K562 (cell line): ENCODE measurements at regions not wholly inside any gene's neighbourhood (a gene's known extent, or its start where the extent isn't known, plus 50 kb on each side); places are given as distances from the start of the nearest gene placed in this dataset.

Experiments
- HMG20B ChIP-seq: fragments of 250-450 bp; sonication (Bioruptor Pico); IDR thresholded peaks from 2 replicates; pipeline ENCODE4 v1.5.0; 2021; ENCODE audit warnings: mild to moderate bottlenecking
- HSF4 ChIP-seq: fragments of 250-450 bp; sonication (Bioruptor Pico); IDR thresholded peaks from 2 replicates; pipeline ENCODE4 v2.1.2; 2022; ENCODE audit warnings: mild to moderate bottlenecking, moderate library complexity, borderline replicate concordance
- KAT7 ChIP-seq: sonication (generic); formaldehyde crosslinking; IDR thresholded peaks from 2 replicates; pipeline ENCODE4 v1.8.0; 2022; ENCODE audit warnings: missing genetic modification reagents, mild to moderate bottlenecking, borderline replicate concordance
- MED1 ChIP-seq: sonication (generic); formaldehyde crosslinking; IDR thresholded peaks from 2 replicates; pipeline ENCODE4 v1.8.1; 2023; ENCODE audit warnings: missing genetic modification reagents, borderline replicate concordance
- SAFB ChIP-seq: fragments of 200-400 bp; formaldehyde crosslinking; IDR thresholded peaks from 2 replicates; pipeline ENCODE4 v1.6.1; 2017; ENCODE audit warnings: low read depth, low read length, borderline replicate concordance
- SMARCA4 ChIP-seq: fragments of 450-650 bp; IDR thresholded peaks from 2 replicates; pipeline ENCODE4 v1.6.1; 2016
- SRSF3 ChIP-seq: fragments of 200-400 bp; formaldehyde crosslinking; IDR thresholded peaks from 2 replicates; pipeline ENCODE4 v1.6.1; 2016; ENCODE audit warnings: mild to moderate bottlenecking, low read length, moderate library complexity; ENCODE audit not compliant: insufficient read depth
- TSC22D4 ChIP-seq: fragments of 450-650 bp; IDR thresholded peaks from 2 replicates; pipeline ENCODE4 v1.6.1; 2016; ENCODE audit warnings: missing genetic modification characterization, missing biosample characterization, control low read depth
- ZBTB1 ChIP-seq: sonication (generic); formaldehyde crosslinking; IDR thresholded peaks from 2 replicates; pipeline ENCODE4 v1.8.1; 2023; ENCODE audit warnings: missing genetic modification reagents, low read depth, mild to moderate bottlenecking, borderline replicate concordance
- ZNF589 ChIP-seq: fragments of 200-800 bp; sonication (Bioruptor generic); IDR thresholded peaks from 2 replicates; pipeline ENCODE4 v1.6.1; 2016; ENCODE audit warnings: low read depth, missing genetic modification characterization, missing compliant biosample characterization
- TF ChIP-seq, protein P1 (sequence below): fragments of 450-650 bp; IDR thresholded peaks from 2 replicates; pipeline ENCODE4 v1.6.1; 2016; ENCODE audit warnings: mild to moderate bottlenecking
- TF ChIP-seq, protein P2 (sequence below): fragments of 250-450 bp; sonication (Bioruptor Pico); IDR thresholded peaks from 2 replicates; pipeline ENCODE4 v1.4.0; 2020; ENCODE audit warnings: mild to moderate bottlenecking, moderate library complexity
- TF ChIP-seq, protein P3 (sequence below), 2 experiments: fragments of 450-650 bp in 1 of 2; sonication (generic) in 1 of 2; formaldehyde crosslinking in 1 of 2; IDR thresholded peaks in 1 of 2; conservative IDR thresholded peaks in 1 of 2; 2 replicates each; pipeline versions ENCODE4 v1.6.1 to v1.8.1; 2016 to 2023; ENCODE audit warnings: mild to moderate bottlenecking in 2 of 2, moderate library complexity in 2 of 2, inconsistent platforms in 1 of 2, missing genetic modification reagents in 1 of 2
- TF ChIP-seq, protein P4 (sequence below), 2 experiments: IDR thresholded peaks; 2 replicates each; pipeline ENCODE4 v1.6.1; 2012; ENCODE audit warnings: improper control_type of control experiment in 2 of 2, low read depth in 2 of 2, low read length in 2 of 2, borderline replicate concordance in 1 of 2
- TF ChIP-seq, protein P5 (sequence below): sonication (generic); formaldehyde crosslinking; IDR thresholded peaks from 2 replicates; pipeline ENCODE4 v1.5.0; 2020; ENCODE audit warnings: missing genetic modification reagents
- TF ChIP-seq, protein P6 (sequence below): fragments of 250-450 bp; sonication (Bioruptor Pico); IDR thresholded peaks from 2 replicates; pipeline ENCODE4 v1.9.0; 2021; ENCODE audit warnings: mild to moderate bottlenecking, inconsistent platforms

DNA sequence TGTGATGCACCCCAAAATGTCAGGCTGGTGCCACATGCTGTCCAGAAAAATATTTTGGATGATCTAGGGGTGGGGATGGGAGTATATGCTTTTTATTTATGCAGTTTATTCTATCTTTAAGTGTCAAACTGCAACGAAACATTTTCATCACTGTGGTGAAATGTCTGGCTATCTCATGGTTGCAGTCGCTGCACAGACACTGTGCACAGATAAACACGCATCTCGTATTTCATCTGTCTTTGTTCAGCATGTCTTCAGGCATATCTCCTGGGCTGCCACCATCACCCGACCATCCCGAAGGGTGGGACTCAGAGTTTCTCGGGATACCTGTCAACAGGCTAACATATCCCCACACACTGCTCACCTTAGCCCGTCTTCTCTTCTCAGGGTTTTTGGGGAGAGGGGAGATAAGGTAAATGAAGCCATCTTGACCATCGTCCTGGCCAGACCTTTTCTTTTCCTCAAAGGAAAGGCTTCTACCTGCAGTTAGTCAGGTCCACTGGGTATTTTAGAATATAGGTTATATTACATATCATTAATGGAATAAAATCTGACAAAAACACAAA is 80.7 kb upstream of the NABP1 start (continued):
- TF ChIP-seq, protein P1, sequence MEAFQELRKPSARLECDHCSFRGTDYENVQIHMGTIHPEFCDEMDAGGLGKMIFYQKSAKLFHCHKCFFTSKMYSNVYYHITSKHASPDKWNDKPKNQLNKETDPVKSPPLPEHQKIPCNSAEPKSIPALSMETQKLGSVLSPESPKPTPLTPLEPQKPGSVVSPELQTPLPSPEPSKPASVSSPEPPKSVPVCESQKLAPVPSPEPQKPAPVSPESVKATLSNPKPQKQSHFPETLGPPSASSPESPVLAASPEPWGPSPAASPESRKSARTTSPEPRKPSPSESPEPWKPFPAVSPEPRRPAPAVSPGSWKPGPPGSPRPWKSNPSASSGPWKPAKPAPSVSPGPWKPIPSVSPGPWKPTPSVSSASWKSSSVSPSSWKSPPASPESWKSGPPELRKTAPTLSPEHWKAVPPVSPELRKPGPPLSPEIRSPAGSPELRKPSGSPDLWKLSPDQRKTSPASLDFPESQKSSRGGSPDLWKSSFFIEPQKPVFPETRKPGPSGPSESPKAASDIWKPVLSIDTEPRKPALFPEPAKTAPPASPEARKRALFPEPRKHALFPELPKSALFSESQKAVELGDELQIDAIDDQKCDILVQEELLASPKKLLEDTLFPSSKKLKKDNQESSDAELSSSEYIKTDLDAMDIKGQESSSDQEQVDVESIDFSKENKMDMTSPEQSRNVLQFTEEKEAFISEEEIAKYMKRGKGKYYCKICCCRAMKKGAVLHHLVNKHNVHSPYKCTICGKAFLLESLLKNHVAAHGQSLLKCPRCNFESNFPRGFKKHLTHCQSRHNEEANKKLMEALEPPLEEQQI: peak; percentile 88
- TF ChIP-seq ZBTB1 (no peak), SMARCA4 (peak; percentile 98), KAT7 (CRISPR knock-in tag) (no peak), HSF4 (CRISPR knock-in tag) (no peak), TSC22D4 (tag) (no peak), ZNF589 (no peak), MED1 (CRISPR knock-in tag) (no peak), HMG20B (CRISPR knock-in tag) (no peak), SRSF3 (no peak), SAFB (no peak)
- TF ChIP-seq, protein P2, sequence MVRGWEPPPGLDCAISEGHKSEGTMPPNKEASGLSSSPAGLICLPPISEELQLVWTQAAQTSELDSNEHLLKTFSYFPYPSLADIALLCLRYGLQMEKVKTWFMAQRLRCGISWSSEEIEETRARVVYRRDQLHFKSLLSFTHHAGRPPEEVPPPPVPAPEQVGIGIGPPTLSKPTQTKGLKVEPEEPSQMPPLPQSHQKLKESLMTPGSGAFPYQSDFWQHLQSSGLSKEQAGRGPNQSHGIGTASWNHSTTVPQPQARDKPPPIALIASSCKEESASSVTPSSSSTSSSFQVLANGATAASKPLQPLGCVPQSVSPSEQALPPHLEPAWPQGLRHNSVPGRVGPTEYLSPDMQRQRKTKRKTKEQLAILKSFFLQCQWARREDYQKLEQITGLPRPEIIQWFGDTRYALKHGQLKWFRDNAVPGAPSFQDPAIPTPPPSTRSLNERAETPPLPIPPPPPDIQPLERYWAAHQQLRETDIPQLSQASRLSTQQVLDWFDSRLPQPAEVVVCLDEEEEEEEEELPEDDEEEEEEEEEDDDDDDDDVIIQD: no peak
- TF ChIP-seq, protein P3, sequence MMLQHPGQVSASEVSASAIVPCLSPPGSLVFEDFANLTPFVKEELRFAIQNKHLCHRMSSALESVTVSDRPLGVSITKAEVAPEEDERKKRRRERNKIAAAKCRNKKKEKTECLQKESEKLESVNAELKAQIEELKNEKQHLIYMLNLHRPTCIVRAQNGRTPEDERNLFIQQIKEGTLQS (IDR thresholded peaks at IDR 0.05): peak; percentile 54; the same call in 1 of the 2 replicates
- TF ChIP-seq, protein P3 (CRISPR knock-in tag; conservative IDR thresholded peaks at IDR 0.05): no peak
- TF ChIP-seq, protein P4, sequence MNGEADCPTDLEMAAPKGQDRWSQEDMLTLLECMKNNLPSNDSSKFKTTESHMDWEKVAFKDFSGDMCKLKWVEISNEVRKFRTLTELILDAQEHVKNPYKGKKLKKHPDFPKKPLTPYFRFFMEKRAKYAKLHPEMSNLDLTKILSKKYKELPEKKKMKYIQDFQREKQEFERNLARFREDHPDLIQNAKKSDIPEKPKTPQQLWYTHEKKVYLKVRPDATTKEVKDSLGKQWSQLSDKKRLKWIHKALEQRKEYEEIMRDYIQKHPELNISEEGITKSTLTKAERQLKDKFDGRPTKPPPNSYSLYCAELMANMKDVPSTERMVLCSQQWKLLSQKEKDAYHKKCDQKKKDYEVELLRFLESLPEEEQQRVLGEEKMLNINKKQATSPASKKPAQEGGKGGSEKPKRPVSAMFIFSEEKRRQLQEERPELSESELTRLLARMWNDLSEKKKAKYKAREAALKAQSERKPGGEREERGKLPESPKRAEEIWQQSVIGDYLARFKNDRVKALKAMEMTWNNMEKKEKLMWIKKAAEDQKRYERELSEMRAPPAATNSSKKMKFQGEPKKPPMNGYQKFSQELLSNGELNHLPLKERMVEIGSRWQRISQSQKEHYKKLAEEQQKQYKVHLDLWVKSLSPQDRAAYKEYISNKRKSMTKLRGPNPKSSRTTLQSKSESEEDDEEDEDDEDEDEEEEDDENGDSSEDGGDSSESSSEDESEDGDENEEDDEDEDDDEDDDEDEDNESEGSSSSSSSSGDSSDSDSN (IDR thresholded peaks at IDR 0.05; ENCODE audit: borderline replicate concordance in 1 of 2, low read depth in 2 of 2, low read length in 2 of 2): no peak
- TF ChIP-seq, protein P5, sequence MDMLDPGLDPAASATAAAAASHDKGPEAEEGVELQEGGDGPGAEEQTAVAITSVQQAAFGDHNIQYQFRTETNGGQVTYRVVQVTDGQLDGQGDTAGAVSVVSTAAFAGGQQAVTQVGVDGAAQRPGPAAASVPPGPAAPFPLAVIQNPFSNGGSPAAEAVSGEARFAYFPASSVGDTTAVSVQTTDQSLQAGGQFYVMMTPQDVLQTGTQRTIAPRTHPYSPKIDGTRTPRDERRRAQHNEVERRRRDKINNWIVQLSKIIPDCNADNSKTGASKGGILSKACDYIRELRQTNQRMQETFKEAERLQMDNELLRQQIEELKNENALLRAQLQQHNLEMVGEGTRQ (CRISPR knock-in tag): no peak
- TF ChIP-seq, protein P6, sequence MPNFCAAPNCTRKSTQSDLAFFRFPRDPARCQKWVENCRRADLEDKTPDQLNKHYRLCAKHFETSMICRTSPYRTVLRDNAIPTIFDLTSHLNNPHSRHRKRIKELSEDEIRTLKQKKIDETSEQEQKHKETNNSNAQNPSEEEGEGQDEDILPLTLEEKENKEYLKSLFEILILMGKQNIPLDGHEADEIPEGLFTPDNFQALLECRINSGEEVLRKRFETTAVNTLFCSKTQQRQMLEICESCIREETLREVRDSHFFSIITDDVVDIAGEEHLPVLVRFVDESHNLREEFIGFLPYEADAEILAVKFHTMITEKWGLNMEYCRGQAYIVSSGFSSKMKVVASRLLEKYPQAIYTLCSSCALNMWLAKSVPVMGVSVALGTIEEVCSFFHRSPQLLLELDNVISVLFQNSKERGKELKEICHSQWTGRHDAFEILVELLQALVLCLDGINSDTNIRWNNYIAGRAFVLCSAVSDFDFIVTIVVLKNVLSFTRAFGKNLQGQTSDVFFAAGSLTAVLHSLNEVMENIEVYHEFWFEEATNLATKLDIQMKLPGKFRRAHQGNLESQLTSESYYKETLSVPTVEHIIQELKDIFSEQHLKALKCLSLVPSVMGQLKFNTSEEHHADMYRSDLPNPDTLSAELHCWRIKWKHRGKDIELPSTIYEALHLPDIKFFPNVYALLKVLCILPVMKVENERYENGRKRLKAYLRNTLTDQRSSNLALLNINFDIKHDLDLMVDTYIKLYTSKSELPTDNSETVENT: no peak
